Peyer's patch (tissue), 4 donors: ENCODE measurements at regions not wholly inside any gene's neighbourhood (a gene's known extent, or its start where the extent isn't known, plus 50 kb on each side); places are given as distances from the start of the nearest gene placed in this dataset.
"Not testable (repeated sequence)": the region's sequence is repeated elsewhere in the genome, so short reads cannot be mapped to it uniquely, and the experiment has no call there.

ENCODE experiments used
- DNase-seq, 3 donors: peaks; one replicate each; pipeline ENCODE4 v3.0.0-alpha.2; 2017 to 2019
- H3K27ac ChIP-seq, 4 donors: fragments of 200-600 bp; sonication (generic); one replicate each; pipeline ENCODE4 v1.5.1; 2016 to 2019
- H3K27me3 ChIP-seq, 2 donors: fragments of 200-600 bp; sonication (generic); one replicate each; pipeline ENCODE4 v1.5.1; 2019
- H3K36me3 ChIP-seq, 3 donors: fragments of 200-600 bp; sonication (generic); one replicate each; pipeline ENCODE4 v1.5.1; 2016 to 2019
- H3K4me1 ChIP-seq, 4 donors: fragments of 200-600 bp; sonication (generic); one replicate each; pipeline ENCODE4 v1.5.1; 2016 to 2019
- H3K4me3 ChIP-seq, 4 donors: fragments of 200-600 bp; sonication (generic); 1 replicate in 3 of 4; 2 replicates in 1 of 4; pipeline ENCODE4 v1.5.1; 2016 to 2019; ENCODE audit warnings: mild to moderate bottlenecking in 1 of 4
- H3K9me3 ChIP-seq, 4 donors: fragments of 200-600 bp; sonication (generic); one replicate each; pipeline ENCODE4 v1.5.1; 2016 to 2019; ENCODE audit warnings: mild to moderate bottlenecking in 1 of 4
- CTCF ChIP-seq, 6 experiments: fragments of 450-650 bp in 4 of 6; fragments of 200-600 bp in 2 of 6; sonication (generic) in 1 of 6; IDR thresholded peaks; one replicate each; pipeline ENCODE4 v1.5.1; 2017 to 2019; ENCODE audit warnings: antibody characterized with exemption in 6 of 6, mild to moderate bottlenecking in 3 of 6, moderate library complexity in 1 of 6
- POLR2A ChIP-seq, 2 donors: fragments of 450-650 bp; IDR thresholded peaks; one replicate each; pipeline ENCODE4 v1.5.1; 2017; ENCODE audit warnings: antibody characterized with exemption in 2 of 2, mild to moderate bottlenecking in 2 of 2, moderate library complexity in 2 of 2

GRCh38 chr10:109237050-109237449, 686.3 kb downstream of the XPNPEP1 start:
- Histone ChIP-seq H3K4me1 (no peaks in the 10 kb centered on the region), H3K27me3 (no peaks in the 10 kb centered on the region), H3K36me3 (no peaks in the 10 kb centered on the region), H3K4me3 (no peak overlapping the region), H3K9me3 (no peaks in the 10 kb centered on the region), H3K27ac (no peak overlapping the region)
- no peak for DNase-seq
- TF ChIP-seq CTCF (IDR thresholded peaks at IDR 0.05): no peak
- TF ChIP-seq POLR2A (IDR thresholded peaks at IDR 0.05): no peak

- not testable (repeated sequence) for H3K9me3 ChIP-seq, H3K27me3 ChIP-seq, H3K4me1 ChIP-seq, H3K36me3 ChIP-seq, DNase-seq, H3K27ac ChIP-seq, H3K4me3 ChIP-seq
Observed at GRCh38 chr10:109223533-109223932, 699.8 kb downstream of the XPNPEP1 start.

- Histone ChIP-seq H3K4me3 (no peak overlapping the region), H3K4me1 (no peaks in the 10 kb centered on the region), H3K27me3 (no peaks in the 10 kb centered on the region), H3K36me3 (no peaks in the 10 kb centered on the region), H3K9me3 (no peaks in the 10 kb centered on the region), H3K27ac (no peak overlapping the region)
- no peak for TF ChIP-seq CTCF (IDR thresholded peaks at IDR 0.05)
- TF ChIP-seq POLR2A (IDR thresholded peaks at IDR 0.05): no peak
- DNase-seq: no peak
Observed at GRCh38 chr10:109219935-109220605, 703.2 kb downstream of the XPNPEP1 start.

- no peaks in the 10 kb centered on the region for H3K9me3 ChIP-seq
- no peak overlapping the region for H3K27ac ChIP-seq
- H3K36me3 ChIP-seq: no peaks in the 10 kb centered on the region
- H3K4me3 ChIP-seq: no peak overlapping the region
- TF ChIP-seq POLR2A (IDR thresholded peaks at IDR 0.05) (no peak), CTCF (IDR thresholded peaks at IDR 0.05) (no peak)
- no peaks in the 10 kb centered on the region for H3K4me1 ChIP-seq
- H3K27me3 ChIP-seq: no peaks in the 10 kb centered on the region
- DNase-seq: no peak
Observed at GRCh38 chr10:109218207-109218606, 705.1 kb downstream of the XPNPEP1 start.

- Histone ChIP-seq H3K36me3 (no peaks in the 10 kb centered on the region), H3K27me3 (no peaks in the 10 kb centered on the region), H3K27ac (no peak overlapping the region), H3K4me1 (no peaks in the 10 kb centered on the region), H3K9me3 (no peaks in the 10 kb centered on the region), H3K4me3 (no peak overlapping the region)
- no peak for DNase-seq
- no peak for TF ChIP-seq POLR2A (IDR thresholded peaks at IDR 0.05)
Observed at GRCh38 chr10:109215291-109216075, 707.8 kb downstream of the XPNPEP1 start.

- not testable (repeated sequence) for H3K36me3 ChIP-seq, H3K4me1 ChIP-seq, DNase-seq, H3K9me3 ChIP-seq, H3K27ac ChIP-seq, H3K4me3 ChIP-seq, H3K27me3 ChIP-seq
Observed at GRCh38 chr10:109214891-109215290, 708.4 kb downstream of the XPNPEP1 start.

- no peak overlapping the region for H3K4me3 ChIP-seq
- no peaks in the 10 kb centered on the region for H3K27me3 ChIP-seq
- H3K36me3 ChIP-seq: no peaks in the 10 kb centered on the region
- TF ChIP-seq POLR2A (IDR thresholded peaks at IDR 0.05): no peak
- TF ChIP-seq CTCF (IDR thresholded peaks at IDR 0.05): no peak
- H3K27ac ChIP-seq: no peak overlapping the region
- no peaks in the 10 kb centered on the region for H3K9me3 ChIP-seq
- DNase-seq: no peak
- H3K4me1 ChIP-seq: no peaks in the 10 kb centered on the region
Observed at GRCh38 chr10:109207361-109207760, 716.0 kb downstream of the XPNPEP1 start.
